Left ventricle myocardium inferior (tissue), 1 donor: ENCODE measurements at regions not wholly inside any gene's neighbourhood (a gene's known extent, or its start where the extent isn't known, plus 50 kb on each side); places are given as distances from the start of the nearest gene placed in this dataset.

Experiments
- DNase-seq: peaks from one replicate; pipeline ENCODE4 v3.0.0-alpha.2; 2020
- H3K27ac ChIP-seq: fragments of 200-600 bp; replicated peaks from 2 replicates; pipeline ENCODE4 v1.8.0; 2021
- H3K27me3 ChIP-seq: fragments of 200-600 bp; 2 replicates; pipeline ENCODE4 v1.8.0; 2021; ENCODE audit warnings: low read depth
- H3K36me3 ChIP-seq: fragments of 200-600 bp; 2 replicates; pipeline ENCODE4 v1.8.0; 2021
- H3K4me1 ChIP-seq: fragments of 200-600 bp; 2 replicates; pipeline ENCODE4 v1.8.0; 2021
- H3K4me3 ChIP-seq: fragments of 200-600 bp; 2 replicates; pipeline ENCODE4 v1.8.0; 2021; ENCODE audit warnings: mild to moderate bottlenecking, moderate library complexity
- H3K9me3 ChIP-seq: fragments of 200-600 bp; replicated peaks from 2 replicates; pipeline ENCODE4 v1.8.0; 2021
- CTCF ChIP-seq: fragments of 200-600 bp; IDR thresholded peaks from 2 replicates; pipeline ENCODE4 v1.8.0; 2021; ENCODE audit warnings: antibody characterized with exemption, mild to moderate bottlenecking, borderline replicate concordance
- intact Hi-C: fragments of 100-400 bp; cut with micrococcal nuclease; formaldehyde crosslinking; loops from one replicate; pipeline ENCODE4 v1.11.0; 2022
- donor health status: DM: no; HTN: yes; CAD: no; lungs with severe emphysema.

DNA sequence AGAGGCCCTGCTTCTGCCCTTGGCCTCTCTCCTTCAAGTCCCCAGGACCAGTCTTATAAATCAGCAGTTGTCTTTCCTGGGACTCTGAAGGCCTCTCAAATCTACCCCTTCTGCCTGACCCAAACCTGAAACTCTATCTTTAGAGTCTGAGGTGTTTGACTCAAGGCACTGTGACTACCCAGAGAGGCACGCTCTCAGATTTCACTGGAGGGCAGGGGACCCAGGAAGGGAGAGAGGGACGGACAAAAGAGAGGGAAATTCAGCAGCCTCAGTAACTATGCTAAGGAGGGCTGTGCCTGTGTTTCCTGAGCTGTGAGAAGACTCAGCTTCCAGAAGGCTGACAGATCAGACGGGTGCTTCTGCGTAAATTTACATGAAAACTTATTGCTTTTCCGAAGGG is 217.8 kb downstream of the HAUS1 start:
- intact Hi-C loops = no loop called here
- no peaks in the 10 kb centered on the region for H3K9me3 ChIP-seq
- no peak overlapping the region for H3K27ac ChIP-seq
- H3K4me1 ChIP-seq = no peaks in the 10 kb centered on the region
- no peaks in the 10 kb centered on the region for H3K36me3 ChIP-seq
- H3K27me3 ChIP-seq = no peaks in the 10 kb centered on the region
- TF ChIP-seq CTCF = no peak
- DNase-seq = no peak
- no peak overlapping the region for H3K4me3 ChIP-seq

GRCh38 chr18:46322411-46322891 is 218.3 kb downstream of the HAUS1 start:
- intact Hi-C loops = no loop called here
- no peak for DNase-seq

GRCh38 chr18:46322941-46323340 is 218.8 kb downstream of the HAUS1 start:
- Histone ChIP-seq H3K4me3 (no peak overlapping the region), H3K4me1 (no peaks in the 10 kb centered on the region), H3K27ac (no peak overlapping the region), H3K9me3 (no peaks in the 10 kb centered on the region), H3K27me3 (no peaks in the 10 kb centered on the region), H3K36me3 (no peaks in the 10 kb centered on the region)
- intact Hi-C loops = no loop called here
- DNase-seq = no peak
- TF ChIP-seq CTCF = no peak

More at GRCh38 chr18:46322411-46322891, 218.3 kb downstream of the HAUS1 start:
- no peak overlapping the region for H3K27ac ChIP-seq
- no peaks in the 10 kb centered on the region for H3K4me1 ChIP-seq
- no peaks in the 10 kb centered on the region for H3K9me3 ChIP-seq
- H3K27me3 ChIP-seq = no peaks in the 10 kb centered on the region
- no peaks in the 10 kb centered on the region for H3K36me3 ChIP-seq
- H3K4me3 ChIP-seq = no peak overlapping the region
- TF ChIP-seq CTCF = no peak

GRCh38 chr18:46324087-46324955 is 220.1 kb downstream of the HAUS1 start:
- no peak overlapping the region for H3K4me3 ChIP-seq
- H3K27ac ChIP-seq = no peak overlapping the region
- H3K36me3 ChIP-seq = no peaks in the 10 kb centered on the region
- no peak for DNase-seq
- TF ChIP-seq CTCF = no peak
- intact Hi-C loops = no loop called here
- no peaks in the 10 kb centered on the region for H3K9me3 ChIP-seq
- H3K4me1 ChIP-seq = no peaks in the 10 kb centered on the region
- H3K27me3 ChIP-seq = no peaks in the 10 kb centered on the region

GRCh38 chr18:46325895-46326294 is 221.7 kb downstream of the HAUS1 start:
- TF ChIP-seq CTCF = no peak
- Histone ChIP-seq H3K27ac (no peak overlapping the region), H3K4me1 (no peaks in the 10 kb centered on the region), H3K27me3 (no peaks in the 10 kb centered on the region), H3K9me3 (no peaks in the 10 kb centered on the region), H3K4me3 (no peak overlapping the region), H3K36me3 (no peaks in the 10 kb centered on the region)
- intact Hi-C loops = no loop called here
- DNase-seq = no peak
